ENCODE measurements at regions not wholly inside any gene's neighbourhood (a gene's known extent, or its start where the extent isn't known, plus 50 kb on each side); places are given as distances from the start of the nearest gene placed in this dataset.
"Not testable (repeated sequence)": the region's sequence is repeated elsewhere in the genome, so short reads cannot be mapped to it uniquely, and the experiment has no call there.

DNA sequence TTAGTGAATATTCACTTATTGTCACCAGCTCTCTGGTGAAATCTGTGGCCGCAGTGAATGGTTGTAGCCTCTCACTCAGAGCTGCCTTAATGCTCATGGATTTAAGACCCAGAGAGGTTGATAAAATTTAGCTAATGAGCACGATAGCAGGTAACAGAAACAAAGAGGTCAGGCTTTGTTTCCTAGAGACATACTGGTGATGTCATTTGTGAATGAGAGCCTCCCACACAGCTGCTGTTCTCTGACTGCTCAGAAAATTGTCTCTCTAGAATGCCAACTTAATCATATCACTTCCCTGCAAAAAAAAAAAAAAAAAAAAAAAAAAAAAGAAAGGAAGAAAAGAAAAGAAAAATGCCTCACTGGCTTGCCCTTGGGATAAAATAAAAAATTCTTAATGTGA, 411.7 kb upstream of the MYT1L start:
- DNase-seq (ENCODE audit: low spot score) = no peak

DNA sequence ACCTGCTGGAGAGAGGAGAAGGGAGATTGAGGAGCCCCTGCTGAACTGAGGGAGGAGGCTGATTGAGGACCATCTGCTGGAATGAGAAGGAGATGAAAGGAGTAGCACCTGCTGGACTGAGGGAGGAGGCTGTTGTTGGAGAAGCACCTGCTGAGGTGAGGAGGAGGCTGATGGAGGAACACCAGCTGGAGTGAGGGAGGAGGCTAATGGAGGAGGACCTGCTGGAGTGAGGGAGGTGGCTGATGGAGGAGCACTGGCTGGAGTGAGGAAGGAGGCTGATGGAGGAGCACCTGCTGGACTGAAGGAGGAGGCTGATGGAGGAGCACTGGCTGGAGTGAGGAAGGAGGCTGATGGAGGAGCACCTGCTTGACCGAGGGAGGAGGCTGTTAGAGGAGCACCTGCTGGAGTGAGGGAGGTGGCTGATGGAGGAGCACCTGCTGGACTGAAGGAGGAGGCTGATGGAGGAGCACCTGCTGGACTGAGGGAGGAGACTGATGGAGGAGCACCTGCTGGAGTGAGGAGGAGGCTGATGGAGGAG, 409.2 kb upstream of the MYT1L start:
- DNase-seq (ENCODE audit: low spot score) = no peak

DNA sequence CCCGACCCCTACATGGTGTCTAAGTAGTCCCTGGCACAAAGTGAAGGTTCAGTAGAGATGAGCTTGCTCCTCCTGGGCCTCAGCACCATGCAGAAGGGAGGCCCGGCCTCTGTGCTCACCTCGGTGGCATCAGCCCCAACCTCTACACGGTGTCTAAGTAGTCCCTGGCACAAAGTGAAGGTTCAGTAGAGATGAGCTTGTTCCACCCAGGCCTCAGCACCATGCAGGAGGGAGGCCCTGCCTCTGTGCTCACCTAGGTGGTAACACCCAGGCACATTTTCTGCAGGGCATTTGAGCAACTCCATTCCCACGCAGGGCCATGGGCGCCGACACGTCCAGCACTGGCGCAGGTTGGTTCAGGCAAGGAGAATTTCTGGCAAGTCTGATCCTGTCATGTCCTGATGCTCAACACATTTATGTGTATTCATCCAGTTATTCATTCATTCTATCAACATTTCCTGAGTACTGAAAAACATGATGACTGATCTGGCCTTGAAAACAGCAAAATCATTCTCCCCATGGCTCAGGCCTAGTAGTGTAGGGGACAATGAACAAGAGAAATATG, 408.2 kb upstream of the MYT1L start:
- DNase-seq (ENCODE audit: low spot score) = no peak

- no peak for DNase-seq (ENCODE audit: low spot score)
Measured at GRCh38 chr2:2738684-2739083, 407.6 kb upstream of the MYT1L start.

DNA sequence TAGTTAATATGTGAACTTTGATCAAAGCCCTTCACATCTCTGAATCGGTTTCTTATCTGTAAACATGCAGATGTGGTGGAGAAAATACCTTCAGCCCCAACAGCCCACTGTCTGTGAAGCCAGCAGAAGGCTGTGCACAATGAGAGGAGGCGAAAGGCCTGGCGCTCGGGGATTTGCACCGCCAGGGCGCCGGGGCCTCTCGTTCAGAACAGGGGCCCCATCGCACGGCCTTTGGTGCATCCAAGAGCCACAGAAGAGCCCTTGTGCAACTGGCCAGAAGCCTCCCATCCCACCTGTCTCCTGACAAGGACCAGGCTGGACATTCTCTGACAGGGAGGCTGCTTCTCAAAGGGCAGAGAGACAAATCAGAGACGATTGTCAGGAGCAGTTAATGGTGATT, 407.2 kb upstream of the MYT1L start:
- DNase-seq (ENCODE audit: low spot score) = no peak

DNA sequence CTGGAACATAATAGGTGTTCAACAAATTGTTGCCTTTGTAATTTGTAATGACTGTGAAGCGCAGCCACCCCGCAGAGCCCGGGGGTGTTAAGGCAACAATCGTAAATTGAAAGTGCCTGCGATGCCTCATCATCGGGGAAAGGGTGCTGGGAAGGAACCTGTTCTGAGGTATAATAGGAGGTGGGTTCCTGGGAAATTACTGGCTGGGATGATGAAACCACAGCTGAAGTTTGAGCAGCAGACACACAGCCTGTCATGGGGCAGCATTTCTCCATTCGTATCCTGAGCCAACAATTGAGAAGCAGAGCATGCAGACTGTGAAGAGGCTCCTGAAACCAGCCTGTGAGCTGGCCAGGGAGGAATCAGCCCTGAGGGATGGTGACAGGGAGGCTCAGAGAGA, 404.0 kb upstream of the MYT1L start:
- DNase-seq (ENCODE audit: low spot score) = no peak

DNA sequence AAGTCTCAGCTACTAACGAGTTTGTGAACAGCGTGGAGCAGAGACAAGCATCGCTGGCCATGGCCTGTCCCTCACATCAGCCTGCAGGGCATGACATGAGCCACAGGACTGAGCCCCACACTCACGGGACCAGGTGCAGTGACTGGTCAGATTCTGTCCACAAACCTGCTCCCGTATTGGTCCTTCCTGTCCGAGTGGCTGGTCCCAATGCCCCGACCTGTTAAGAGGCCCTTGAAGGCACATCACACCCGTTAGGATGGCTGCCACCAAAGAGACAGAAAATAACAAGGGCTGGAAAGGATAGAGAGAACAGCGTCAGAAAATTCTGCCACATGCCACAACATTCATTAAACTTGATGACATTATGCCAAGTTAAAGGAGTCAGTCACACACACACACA, 403.2 kb upstream of the MYT1L start:
- no peak for DNase-seq (ENCODE audit: low spot score)

DNA sequence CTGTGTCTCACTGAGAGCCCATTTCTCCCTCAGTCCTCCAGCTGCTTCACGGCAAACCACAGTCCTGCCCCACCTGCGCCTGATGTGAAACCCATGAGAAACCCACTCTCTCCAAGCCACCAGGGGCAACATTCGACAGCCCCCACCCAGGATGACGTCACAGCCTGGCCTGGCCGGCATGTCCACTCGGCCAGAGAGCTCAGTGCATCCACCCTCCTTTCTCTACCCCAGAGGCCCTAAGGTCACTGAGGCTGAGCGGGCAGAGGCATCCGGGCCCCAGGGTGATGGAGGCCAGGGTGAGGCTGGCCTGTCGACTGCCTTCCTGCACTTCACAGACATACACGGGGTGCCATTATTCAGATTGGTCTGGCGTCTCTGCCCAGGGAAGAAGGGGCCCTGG, 402.7 kb upstream of the MYT1L start:
- DNase-seq (ENCODE audit: low spot score) = no peak

- no peak for DNase-seq (ENCODE audit: low spot score)
Measured at GRCh38 chr2:2732331-2733119, 401.4 kb upstream of the MYT1L start.

- no peak for DNase-seq (ENCODE audit: low spot score)
Measured at GRCh38 chr2:2731816-2732284, 400.8 kb upstream of the MYT1L start.

- no peak for DNase-seq (ENCODE audit: low spot score)
Measured at GRCh38 chr2:2731101-2731815, 400.2 kb upstream of the MYT1L start.

DNA sequence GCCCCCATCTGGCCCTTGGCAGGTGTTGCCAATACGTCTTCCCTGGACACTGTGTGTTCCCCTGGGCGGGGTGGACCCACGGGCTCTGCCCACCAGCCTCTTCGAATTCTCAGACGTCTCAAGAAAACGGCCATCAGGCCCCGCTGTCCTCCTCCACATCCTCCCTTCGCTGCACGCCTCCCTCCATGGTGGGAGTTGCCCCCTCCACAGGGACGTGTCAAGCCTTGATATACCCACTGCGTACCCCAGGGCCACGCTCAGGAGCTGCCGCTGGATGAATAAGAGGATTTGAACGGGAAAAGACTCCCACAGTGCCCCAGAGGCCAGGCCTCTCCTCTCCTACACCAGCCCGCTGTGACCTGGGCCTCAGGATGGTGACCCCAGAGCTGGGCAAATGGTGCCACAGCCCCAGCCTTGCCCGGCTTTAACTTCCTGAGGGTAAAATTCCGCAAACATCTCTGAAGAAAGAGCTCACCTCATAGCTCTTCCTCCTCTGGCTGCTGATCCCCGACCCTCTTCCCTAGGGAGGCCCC, 399.3 kb upstream of the MYT1L start:
- no peak for DNase-seq (ENCODE audit: low spot score)

- DNase-seq (ENCODE audit: low spot score) = no peak
Measured at GRCh38 chr2:2729246-2729645, 398.2 kb upstream of the MYT1L start.

DNA sequence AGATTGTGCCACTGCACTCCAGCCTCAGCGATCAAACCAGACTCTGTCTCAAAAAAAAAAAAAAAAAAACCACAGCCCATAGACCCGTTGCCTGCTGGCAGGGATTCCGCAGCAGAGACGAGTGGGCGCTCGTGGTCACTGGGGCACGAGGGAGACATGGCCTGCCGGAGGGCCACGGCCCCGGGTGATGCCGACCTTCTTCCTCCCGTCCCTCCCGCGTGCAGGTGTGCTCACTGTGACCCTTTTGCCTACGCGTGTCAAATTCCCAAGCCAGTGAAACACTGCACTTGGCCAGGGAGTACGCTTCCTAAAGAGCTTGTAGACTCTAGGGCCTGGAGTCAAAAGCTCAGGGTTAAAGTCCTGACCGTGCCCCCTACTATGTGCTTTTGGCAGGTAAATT, 397.6 kb upstream of the MYT1L start:
- no peak for DNase-seq (ENCODE audit: low spot score)

GRCh38 chr2:2727876-2728511, 396.9 kb upstream of the MYT1L start:
- no peak for DNase-seq (ENCODE audit: low spot score)

- no peak for DNase-seq (ENCODE audit: low spot score)
Measured at GRCh38 chr2:2726163-2726562, 395.1 kb upstream of the MYT1L start.

DNA sequence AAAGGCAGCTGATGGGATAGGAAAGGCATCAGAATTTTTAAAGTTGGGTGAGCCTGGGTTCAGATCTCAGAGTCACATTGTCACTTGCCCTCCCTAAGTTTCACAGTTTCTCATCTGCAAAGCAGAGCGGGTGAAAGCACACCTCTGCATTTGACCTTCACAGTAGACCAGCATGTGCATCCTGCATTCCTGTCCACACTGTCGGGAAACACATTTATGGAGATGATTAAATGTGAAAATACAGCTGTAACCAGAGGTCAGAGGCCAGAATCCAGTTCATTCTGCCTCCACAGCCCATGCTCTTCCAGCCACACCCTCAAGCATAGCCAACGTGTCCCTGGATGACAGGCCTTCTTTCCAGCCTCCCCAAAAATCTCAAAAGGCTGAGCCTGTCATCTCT, 392.0 kb upstream of the MYT1L start:
- no peak for DNase-seq (ENCODE audit: low spot score)

GRCh38 chr2:2721296-2721835, 390.3 kb upstream of the MYT1L start:
- DNase-seq (ENCODE audit: low spot score) = no peak

DNA sequence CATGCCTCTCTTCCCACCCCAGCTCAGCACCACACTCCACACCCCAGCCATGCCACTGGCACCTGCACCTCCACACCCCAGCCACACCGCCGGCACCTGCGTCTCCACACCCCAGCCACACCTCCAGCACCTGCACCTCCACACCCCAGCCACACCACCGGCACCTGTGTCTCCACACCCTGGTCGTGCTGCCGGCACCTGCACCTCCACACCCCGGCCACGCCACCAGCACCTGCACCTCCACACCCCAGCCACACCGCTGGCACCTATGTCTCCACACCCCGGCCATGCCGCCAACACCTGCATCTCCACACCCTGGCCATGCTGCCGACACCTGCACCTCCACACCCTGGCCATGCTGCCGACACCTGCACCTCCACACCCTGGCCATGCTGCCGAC, 389.7 kb upstream of the MYT1L start:
- DNase-seq (ENCODE audit: low spot score) = not testable (repeated sequence)

GRCh38 chr2:2720351-2720750, 389.3 kb upstream of the MYT1L start:
- DNase-seq (ENCODE audit: low spot score) = no peak

DNA sequence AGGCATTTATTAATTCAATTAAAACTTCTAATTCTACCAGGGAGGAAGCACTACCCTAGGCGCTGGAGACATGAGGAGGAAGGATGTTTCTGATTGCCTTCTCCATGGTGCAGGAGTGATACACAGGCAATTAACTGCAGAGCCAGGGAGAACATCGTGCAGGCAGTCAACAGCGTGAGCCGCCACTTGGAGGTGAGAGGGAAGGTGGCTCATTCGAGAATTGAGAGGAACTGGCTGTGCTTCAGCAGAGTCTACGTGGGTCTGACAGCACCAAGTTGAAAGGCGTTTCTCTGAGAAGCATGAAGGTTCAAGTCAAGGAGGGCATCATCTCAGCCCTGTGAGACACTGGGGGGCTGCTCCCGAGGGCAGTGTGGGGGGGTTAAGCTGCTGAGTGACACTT, 388.7 kb upstream of the MYT1L start:
- DNase-seq (ENCODE audit: low spot score) = no peak

DNA sequence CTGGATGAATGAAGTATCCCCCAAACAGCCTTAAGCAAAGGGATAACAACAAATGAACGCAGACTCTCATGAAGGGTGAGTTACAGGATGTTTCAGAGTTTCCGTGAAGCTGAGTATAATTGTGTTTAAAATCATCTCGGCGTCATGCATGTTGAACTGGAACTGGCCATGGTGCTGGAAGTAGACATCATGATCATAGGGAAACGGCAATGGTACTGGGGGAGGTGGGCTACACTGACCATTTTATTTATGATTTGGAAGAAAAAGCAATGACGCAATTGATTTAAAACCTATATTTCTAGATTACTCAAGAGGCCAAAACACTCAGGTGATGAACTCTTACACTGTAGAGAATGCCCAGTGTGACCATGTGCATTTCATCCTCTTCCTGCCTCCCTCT, 387.9 kb upstream of the MYT1L start:
- no peak for DNase-seq (ENCODE audit: low spot score)

Data from CD4-positive, alpha-beta T cell treated with Interleukin-2 at 100 ng/mL for 4 hours (primary cell).